ENCODE measurements at regions not wholly inside any gene's neighbourhood (a gene's known extent, or its start where the extent isn't known, plus 50 kb on each side); places are given as distances from the start of the nearest gene placed in this dataset.

DNA sequence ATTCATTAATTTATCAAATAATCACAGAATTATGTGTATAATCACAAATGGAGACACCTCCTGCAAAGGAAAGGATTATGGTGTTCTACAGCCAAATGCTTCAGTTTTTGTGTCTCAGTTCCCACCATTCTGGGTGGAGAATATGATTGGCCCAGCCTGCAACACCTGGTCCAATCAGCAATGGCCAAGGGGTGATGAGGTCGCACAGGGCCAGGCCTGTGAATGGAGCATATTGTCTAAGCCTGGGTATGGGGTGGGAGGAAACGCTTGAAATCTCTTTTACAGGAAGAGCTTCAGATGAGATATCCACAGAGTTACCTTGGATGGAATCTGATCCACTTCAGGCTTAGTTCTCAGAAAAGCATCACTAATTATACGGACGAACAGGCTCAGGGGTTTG lies 271.6 kb downstream of the DHX35 start:
- TF ChIP-seq POLR2A (IDR thresholded peaks at IDR 0.05): no peak
- TF ChIP-seq, protein P1, sequence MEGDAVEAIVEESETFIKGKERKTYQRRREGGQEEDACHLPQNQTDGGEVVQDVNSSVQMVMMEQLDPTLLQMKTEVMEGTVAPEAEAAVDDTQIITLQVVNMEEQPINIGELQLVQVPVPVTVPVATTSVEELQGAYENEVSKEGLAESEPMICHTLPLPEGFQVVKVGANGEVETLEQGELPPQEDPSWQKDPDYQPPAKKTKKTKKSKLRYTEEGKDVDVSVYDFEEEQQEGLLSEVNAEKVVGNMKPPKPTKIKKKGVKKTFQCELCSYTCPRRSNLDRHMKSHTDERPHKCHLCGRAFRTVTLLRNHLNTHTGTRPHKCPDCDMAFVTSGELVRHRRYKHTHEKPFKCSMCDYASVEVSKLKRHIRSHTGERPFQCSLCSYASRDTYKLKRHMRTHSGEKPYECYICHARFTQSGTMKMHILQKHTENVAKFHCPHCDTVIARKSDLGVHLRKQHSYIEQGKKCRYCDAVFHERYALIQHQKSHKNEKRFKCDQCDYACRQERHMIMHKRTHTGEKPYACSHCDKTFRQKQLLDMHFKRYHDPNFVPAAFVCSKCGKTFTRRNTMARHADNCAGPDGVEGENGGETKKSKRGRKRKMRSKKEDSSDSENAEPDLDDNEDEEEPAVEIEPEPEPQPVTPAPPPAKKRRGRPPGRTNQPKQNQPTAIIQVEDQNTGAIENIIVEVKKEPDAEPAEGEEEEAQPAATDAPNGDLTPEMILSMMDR (IDR thresholded peaks at IDR 0.05): no peak

All from body of pancreas (tissue), 4 donors.